GM12878 (cell line): ENCODE measurements at regions not wholly inside any gene's neighbourhood (a gene's known extent, or its start where the extent isn't known, plus 50 kb on each side); places are given as distances from the start of the nearest gene placed in this dataset.
"Not testable (repeated sequence)": the region's sequence is repeated elsewhere in the genome, so short reads cannot be mapped to it uniquely, and the experiment has no call there.

Experiments used
- ATAC-seq: fragments of 200-7000 bp; cut with Tn5 transposase; 3 replicates; pipeline ENCODE4 v1.9.1; 2020; ENCODE audit warnings: mild to moderate bottlenecking, moderate library complexity
- BruUV-seq: library from RNA; stranded (reverse); fragments of 400-500 nt; replicated peaks from 2 replicates; lab custom pipeline; 2021; lab: Mats Ljungman, UMichigan
- CTCF ChIA-PET: fragments of 300-600 bp; sonication (Branson Sonifier 250); formaldehyde crosslinking; extraction: SDS; loops from one replicate; lab custom pipeline; 2021; ENCODE audit warnings: inconsistent platforms; lab: Yijun Ruan, JAX
- POLR2A ChIA-PET: fragments of 350-600 bp; formaldehyde crosslinking; extraction: SDS; loops from one replicate; lab custom pipeline; 2021; ENCODE audit warnings: inconsistent platforms; lab: Charles Lee
- RAD21 ChIA-PET: fragments of 300-600 bp; sonication (Branson Sonifier 250); formaldehyde crosslinking; loops from one replicate; lab custom pipeline; 2023; ENCODE audit warnings: antibody characterized with exemption; ENCODE audit not compliant: unreplicated experiment; lab: Charles Lee
- SMC1A ChIA-PET: fragments of 300-600 bp; sonication (Branson Sonifier 250); formaldehyde crosslinking; loops from one replicate; lab custom pipeline; 2023; ENCODE audit not compliant: unreplicated experiment, uncharacterized antibody; lab: Charles Lee
- DNase-seq: peaks from one replicate; pipeline ENCODE4 v3.0.0-alpha.2; 2011; ENCODE audit warnings: low read depth, low spot score
- FAIRE-seq: peaks from 3 replicates; lab custom pipeline; 2011; peaks lifted over from hg19 to GRCh38; lab: Jason Lieb, UNC
- H2AFZ ChIP-seq: 2 replicates; pipeline ENCODE4 v1.6.0; 2011; ENCODE audit warnings: low read depth, low read length, control low read depth; ENCODE audit not compliant: control insufficient read depth
- H3K27ac ChIP-seq: 2 replicates; pipeline ENCODE4 v1.5.1; 2011; ENCODE audit warnings: control low read depth; ENCODE audit not compliant: control insufficient read depth, insufficient read depth
- H3K27me3 ChIP-seq, 2 experiments: replicated peaks in 1 of 2; 2 replicates each; pipeline versions ENCODE4 v1.6.0 to v1.6.1; 2011; ENCODE audit warnings: low read length in 1 of 2; ENCODE audit not compliant: control insufficient read depth in 2 of 2, insufficient read depth in 2 of 2
- H3K36me3 ChIP-seq, 2 experiments: 2 replicates each; pipeline ENCODE4 v1.5.1; 2011; ENCODE audit warnings: low read length in 1 of 2; ENCODE audit not compliant: control insufficient read depth in 2 of 2, insufficient read depth in 2 of 2
- H3K4me1 ChIP-seq: 2 replicates; pipeline ENCODE4 v1.6.1; 2011; ENCODE audit warnings: mild to moderate bottlenecking, low read length, moderate library complexity, mixed read lengths; ENCODE audit not compliant: control insufficient read depth, insufficient read depth
- H3K4me2 ChIP-seq: 2 replicates; pipeline ENCODE4 v1.6.0; 2011; ENCODE audit warnings: control low read depth; ENCODE audit not compliant: control insufficient read depth, insufficient read depth
- H3K4me3 ChIP-seq: fragments of 200-600 bp; sonication (generic); 2 replicates; pipeline ENCODE4 v1.5.1; 2016
- H3K79me2 ChIP-seq: 2 replicates; pipeline ENCODE4 v1.6.0; 2011; ENCODE audit warnings: low read length; ENCODE audit not compliant: control insufficient read depth, insufficient read depth
- H3K9ac ChIP-seq: 2 replicates; pipeline ENCODE4 v1.8.0; 2011; ENCODE audit warnings: low read length, control low read depth, mixed read lengths; ENCODE audit not compliant: control insufficient read depth, insufficient read depth
- H3K9me3 ChIP-seq: replicated peaks from 3 replicates; pipeline ENCODE4 v1.5.1; 2011; ENCODE audit warnings: mild to moderate bottlenecking, low read length; ENCODE audit not compliant: control insufficient read depth, insufficient read depth
- H4K20me1 ChIP-seq: 2 replicates; pipeline ENCODE4 v1.6.0; 2011; ENCODE audit not compliant: control insufficient read depth, insufficient read depth
- WGBS: methylation state at CpG from one replicate; pipeline ENCODE4 v1.1.6; 2016; ENCODE audit warnings: low lambda C conversion rate; ENCODE audit not compliant: insufficient replicate concordance, insufficient coverage; ENCODE audit errors: missing lambda C conversion rate; 5-methylcytosine and 5-hydroxymethylcytosine counted together
- in situ Hi-C: fragments of 300-500 bp; cut with MboI; formaldehyde crosslinking; loops from 9 replicates; pipeline ENCODE4 v1.14.3; 2018; ENCODE audit warnings: mixed read lengths
- intact Hi-C: fragments of 100-400 bp; cut with micrococcal nuclease; formaldehyde crosslinking; loops from one replicate; pipeline ENCODE4 v1.14.2; 2022; ENCODE audit not compliant: unreplicated experiment

DNA sequence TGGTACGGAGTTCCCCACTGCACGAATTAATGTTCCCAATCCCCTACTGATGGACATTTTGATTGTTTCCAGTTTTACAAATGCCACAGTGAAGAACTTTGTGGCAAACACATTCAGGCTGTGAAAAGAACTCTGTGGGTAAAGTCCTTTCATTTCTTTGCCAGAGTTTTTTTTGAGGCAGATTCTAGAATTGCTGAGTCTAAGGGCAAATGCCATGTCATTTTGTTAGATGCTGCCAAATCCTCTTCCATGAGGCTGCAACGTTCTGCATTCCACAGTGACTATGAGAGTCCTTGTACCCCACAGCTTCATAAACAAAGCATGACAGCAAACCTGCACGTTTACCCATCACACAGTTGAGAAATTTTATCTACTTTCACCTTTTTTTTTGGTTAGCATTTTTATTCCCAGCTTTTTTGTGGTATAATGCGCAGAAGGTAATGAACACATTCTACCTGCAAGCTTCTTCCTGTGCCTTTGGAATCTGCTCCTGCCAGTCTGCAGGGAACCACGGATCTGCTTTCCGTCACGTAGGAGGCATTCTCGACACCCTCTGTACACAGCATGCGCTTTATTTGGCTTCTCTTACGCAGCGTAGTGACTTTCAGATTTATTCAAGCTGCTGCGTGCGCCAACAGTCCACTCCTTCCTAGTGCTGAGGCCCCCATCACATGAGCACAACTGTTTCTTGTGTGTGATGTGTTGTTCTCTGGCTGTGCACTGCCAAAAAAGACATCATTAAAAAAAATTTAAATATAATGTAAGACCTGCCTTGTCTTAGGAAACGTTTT is 51.2 kb upstream of the TNK2 start:
- POLR2A ChIA-PET, H2AFZ ChIP-seq, intact Hi-C loops, RAD21 ChIA-PET, H3K4me2 ChIP-seq, DNase-seq, H4K20me1 ChIP-seq, H3K9ac ChIP-seq, CTCF ChIA-PET, ATAC-seq, H3K79me2 ChIP-seq, SMC1A ChIA-PET, H3K36me3 ChIP-seq, H3K4me1 ChIP-seq, H3K27me3 ChIP-seq, H3K27ac ChIP-seq, H3K9me3 ChIP-seq, in situ Hi-C loops, H3K4me3 ChIP-seq, FAIRE-seq: not testable (repeated sequence)
- WGBS, result 19% methylated on average over 6 of the region's 15 CpGs
- BruUV-seq, result TSS peak; percentile 38

DNA sequence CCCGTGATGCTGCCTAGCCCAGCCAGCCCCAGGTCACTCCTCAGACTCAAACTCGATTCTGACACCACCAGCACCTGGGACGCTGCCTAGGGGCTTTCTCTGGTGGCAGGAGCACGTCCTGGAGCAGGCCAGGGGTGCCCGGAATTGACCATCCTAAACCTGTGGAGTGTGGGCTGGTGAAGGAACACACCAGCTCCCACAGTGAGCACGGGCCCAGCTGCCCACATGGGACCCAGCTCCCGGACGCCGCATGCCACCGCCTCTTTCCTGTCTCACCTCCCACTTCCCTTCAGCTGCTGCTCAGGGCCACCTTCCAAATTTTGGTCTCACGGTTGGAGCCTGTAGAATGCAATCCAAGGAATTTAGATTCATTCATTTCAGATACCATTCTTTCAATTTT is 50.4 kb upstream of the TNK2 start:
- RAD21 ChIA-PET, H3K9me3 ChIP-seq, H3K4me2 ChIP-seq, CTCF ChIA-PET, H4K20me1 ChIP-seq, H3K4me1 ChIP-seq, POLR2A ChIA-PET, DNase-seq, intact Hi-C loops, H3K4me3 ChIP-seq, ATAC-seq, H2AFZ ChIP-seq, BruUV-seq, H3K36me3 ChIP-seq, H3K79me2 ChIP-seq, H3K27ac ChIP-seq, in situ Hi-C loops, SMC1A ChIA-PET, FAIRE-seq, H3K9ac ChIP-seq, H3K27me3 ChIP-seq: not testable (repeated sequence)
- 10% methylated on average over 11 of the region's 11 CpGs for WGBS
